Hepatocyte (in vitro differentiated cells): ENCODE measurements at regions not wholly inside any gene's neighbourhood (a gene's known extent, or its start where the extent isn't known, plus 50 kb on each side); places are given as distances from the start of the nearest gene placed in this dataset.
"Not testable (repeated sequence)": the region's sequence is repeated elsewhere in the genome, so short reads cannot be mapped to it uniquely, and the experiment has no call there.

Experiments
- DNase-seq: peaks from one replicate; pipeline ENCODE4 v3.0.0-alpha.2; 2016; ENCODE audit warnings: low spot score
- H2AFZ ChIP-seq: fragments of 200-600 bp; sonication (generic); 2 replicates; pipeline ENCODE4 v1.6.0; 2016; ENCODE audit warnings: antibody characterized with exemption, mild to moderate bottlenecking
- H3K27ac ChIP-seq: fragments of 200-600 bp; sonication (generic); 2 replicates; pipeline ENCODE4 v1.5.1; 2016; ENCODE audit warnings: mild to moderate bottlenecking
- H3K27me3 ChIP-seq: fragments of 200-600 bp; sonication (generic); 2 replicates; pipeline ENCODE4 v1.6.1; 2016
- H3K36me3 ChIP-seq: fragments of 200-600 bp; sonication (generic); replicated peaks from 2 replicates; pipeline ENCODE4 v1.5.1; 2016; ENCODE audit warnings: low read depth; ENCODE audit not compliant: insufficient read depth
- H3K4me1 ChIP-seq: fragments of 200-600 bp; sonication (generic); 2 replicates; pipeline ENCODE4 v1.5.1; 2016; ENCODE audit warnings: mild to moderate bottlenecking, moderate library complexity; ENCODE audit not compliant: insufficient read depth
- H3K4me2 ChIP-seq: fragments of 200-600 bp; sonication (generic); 2 replicates; pipeline ENCODE4 v1.6.0; 2016
- H3K4me3 ChIP-seq: fragments of 200-600 bp; sonication (generic); 2 replicates; pipeline ENCODE4 v1.5.1; 2016; ENCODE audit warnings: mild to moderate bottlenecking
- H3K79me2 ChIP-seq: fragments of 200-600 bp; sonication (generic); 2 replicates; pipeline ENCODE4 v1.6.0; 2017; ENCODE audit warnings: mild to moderate bottlenecking
- H3K9me2 ChIP-seq: fragments of 200-600 bp; sonication (generic); replicated peaks from 2 replicates; pipeline ENCODE4 v1.6.0; 2017; ENCODE audit warnings: mild to moderate bottlenecking; ENCODE audit not compliant: insufficient read depth
- H3K9me3 ChIP-seq: fragments of 200-600 bp; sonication (generic); 2 replicates; pipeline ENCODE4 v1.5.1; 2016; ENCODE audit warnings: low read depth, mild to moderate bottlenecking
- H4K20me1 ChIP-seq: fragments of 200-600 bp; sonication (generic); 2 replicates; pipeline ENCODE4 v1.6.0; 2016; ENCODE audit warnings: mild to moderate bottlenecking; ENCODE audit not compliant: insufficient read depth, poor library complexity, severe bottlenecking
- CTCF ChIP-seq: fragments of 200-600 bp; sonication (generic); IDR thresholded peaks from 2 replicates; pipeline ENCODE4 v1.5.1; 2016; ENCODE audit warnings: antibody characterized with exemption, mild to moderate bottlenecking; ENCODE audit not compliant: poor library complexity
- EZH2 ChIP-seq: fragments of 200-600 bp; sonication (generic); IDR thresholded peaks from 2 replicates; pipeline ENCODE4 v1.6.1; 2016; ENCODE audit warnings: antibody characterized with exemption, mild to moderate bottlenecking, borderline replicate concordance
- EZH2phosphoT487 ChIP-seq: fragments of 200-600 bp; sonication (generic); IDR thresholded peaks from one replicate; pipeline ENCODE4 v1.6.1; 2018; ENCODE audit warnings: antibody characterized with exemption, mild to moderate bottlenecking, low read depth, moderate library complexity; ENCODE audit not compliant: unreplicated experiment, severe bottlenecking
- WGBS: methylation state at CpG from one replicate; pipeline ENCODE4 v1.1.6; 2016; ENCODE audit warnings: low lambda C conversion rate; ENCODE audit errors: missing lambda C conversion rate; 5-methylcytosine and 5-hydroxymethylcytosine counted together

DNA sequence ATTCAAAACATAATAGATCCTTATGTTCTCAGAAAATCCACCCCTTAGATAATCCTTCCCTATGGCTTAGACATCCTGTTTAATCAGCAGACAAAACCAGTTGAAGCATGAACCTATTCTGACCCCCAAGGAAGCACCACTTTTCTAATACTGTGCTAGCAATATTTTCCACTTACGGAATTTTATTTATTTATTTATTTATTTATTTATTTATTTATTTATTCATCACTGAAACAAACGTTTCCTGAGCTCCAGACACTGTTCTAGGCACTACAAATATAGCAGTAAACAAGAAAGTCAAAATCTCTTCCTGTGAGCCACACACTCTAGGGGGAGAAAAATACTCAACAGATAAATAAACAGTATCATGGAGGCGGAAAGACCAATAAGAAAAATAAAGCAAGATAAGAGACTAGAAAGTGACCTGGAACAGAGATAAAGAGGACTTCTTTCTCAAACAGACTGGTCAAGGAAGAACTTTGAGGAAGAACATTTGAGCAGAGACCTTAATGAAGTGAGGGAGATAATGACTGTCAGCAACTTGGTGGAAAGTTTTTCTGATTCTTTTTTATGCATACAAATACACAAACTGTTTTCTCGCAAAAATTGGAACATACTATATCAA is 145.5 kb upstream of the POGK start:
- Histone ChIP-seq H3K4me1 (no peaks in the 10 kb centered on the region), H3K4me3 (no peak overlapping the region), H3K9me3 (no peaks in the 10 kb centered on the region), H2AFZ (no peak overlapping the region), H4K20me1 (no peaks in the 10 kb centered on the region), H3K4me2 (no peak overlapping the region), H3K27ac (no peak overlapping the region), H3K27me3 (no peaks in the 10 kb centered on the region), H3K9me2 (no peaks in the 10 kb centered on the region), H3K79me2 (no peaks in the 10 kb centered on the region), H3K36me3 (no peaks in the 10 kb centered on the region)
- DNase-seq: no peak
- TF ChIP-seq CTCF (no peak), EZH2phosphoT487 (no peak), EZH2 (no peak)
- WGBS: 63% methylated on average over 4 of the region's 4 CpGs

DNA sequence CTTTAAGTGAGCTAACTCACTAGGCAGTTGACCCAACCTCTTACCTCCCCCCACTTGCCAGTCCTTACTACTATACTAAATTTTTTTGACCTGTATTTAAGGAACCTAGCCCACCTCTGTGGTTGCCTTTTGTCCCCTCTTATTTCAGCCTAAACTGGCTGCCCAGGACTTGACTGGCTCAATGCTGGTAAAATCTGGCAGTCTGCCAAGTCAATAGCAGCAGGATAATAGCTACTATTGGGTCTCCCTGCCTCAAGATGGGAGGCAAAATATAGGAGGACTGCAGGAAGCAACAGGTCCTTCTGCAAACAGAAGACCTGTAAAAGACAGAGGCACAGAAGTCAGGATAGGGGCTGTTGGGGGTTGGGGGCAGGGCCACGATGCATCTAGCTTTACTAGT is 144.2 kb upstream of the POGK start:
- no peak for DNase-seq
- Histone ChIP-seq H3K4me3 (no peak overlapping the region), H3K79me2 (no peaks in the 10 kb centered on the region), H3K27me3 (no peaks in the 10 kb centered on the region), H2AFZ (no peak overlapping the region), H3K9me3 (no peaks in the 10 kb centered on the region), H3K9me2 (no peaks in the 10 kb centered on the region), H3K4me2 (no peak overlapping the region), H3K27ac (no peak overlapping the region), H3K36me3 (no peaks in the 10 kb centered on the region), H4K20me1 (no peaks in the 10 kb centered on the region), H3K4me1 (no peaks in the 10 kb centered on the region)
- 71% methylated on average over 1 of the region's 1 CpG for WGBS
- no peak for TF ChIP-seq EZH2phosphoT487
- TF ChIP-seq EZH2: no peak
- no peak for TF ChIP-seq CTCF

DNA sequence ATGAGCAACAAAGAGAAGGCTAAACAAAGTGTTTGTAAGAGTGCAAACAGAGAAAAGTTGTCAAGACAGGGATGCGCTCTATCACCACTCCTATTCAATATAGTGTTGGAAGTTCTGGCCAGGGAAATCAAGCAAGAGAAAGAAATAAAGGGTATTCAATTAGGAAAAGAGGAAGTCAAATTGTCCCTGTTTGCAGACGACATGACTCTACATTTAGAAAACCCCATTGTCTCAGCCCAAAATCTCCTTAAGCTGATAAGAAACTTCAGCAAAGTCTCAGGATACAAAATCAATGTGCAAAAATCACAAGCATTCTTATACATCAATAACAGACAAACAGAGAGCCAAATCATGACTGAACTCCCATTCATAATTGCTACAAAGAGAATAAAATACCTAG is 143.4 kb upstream of the POGK start:
- WGBS: 78% methylated on average over 2 of the region's 2 CpGs
- not testable (repeated sequence) for DNase-seq, H3K36me3 ChIP-seq, H2AFZ ChIP-seq, H3K27ac ChIP-seq, H3K9me3 ChIP-seq, H3K27me3 ChIP-seq, H3K4me3 ChIP-seq, H3K4me2 ChIP-seq, H3K9me2 ChIP-seq, H4K20me1 ChIP-seq, H3K79me2 ChIP-seq, H3K4me1 ChIP-seq

GRCh38 chr1:166698771-166699170 is 140.5 kb upstream of the POGK start:
- no peaks in the 10 kb centered on the region for H4K20me1 ChIP-seq
- WGBS: 85% methylated on average over 4 of the region's 4 CpGs
- TF ChIP-seq EZH2phosphoT487: no peak
- no peak for TF ChIP-seq EZH2
- no peak for TF ChIP-seq CTCF

More at GRCh38 chr1:166698771-166699170, 140.5 kb upstream of the POGK start:
- Histone ChIP-seq H3K9me3 (no peaks in the 10 kb centered on the region), H3K79me2 (no peaks in the 10 kb centered on the region), H3K4me1 (no peaks in the 10 kb centered on the region), H3K9me2 (no peaks in the 10 kb centered on the region), H2AFZ (no peak overlapping the region), H3K36me3 (no peaks in the 10 kb centered on the region), H3K27ac (no peak overlapping the region), H3K27me3 (no peaks in the 10 kb centered on the region), H3K4me3 (no peak overlapping the region), H3K4me2 (no peak overlapping the region)
- no peak for DNase-seq
